Heart right ventricle (tissue), 16 donors: ENCODE measurements at regions not wholly inside any gene's neighbourhood (a gene's known extent, or its start where the extent isn't known, plus 50 kb on each side); places are given as distances from the start of the nearest gene placed in this dataset.

Experiments
- ATAC-seq, 8 donors: fragments of 200-7000 bp; cut with Tn5 transposase; one replicate each; pipeline ENCODE4 v1.9.1; 2020; ENCODE audit warnings: mild to moderate bottlenecking in 8 of 8, moderate library complexity in 8 of 8, moderate number of reproducible peaks in 1 of 8
- DNase-seq, 2 donors: peaks; one replicate each; pipeline ENCODE4 v3.0.0-alpha.2; 2020
- H3K27ac ChIP-seq, 10 donors: fragments of 200-600 bp; sonication (generic) in 2 of 10; one replicate each; pipeline versions ENCODE4 v1.5.0 to v1.8.0; 2020 to 2022; ENCODE audit warnings: mild to moderate bottlenecking in 3 of 10
- H3K27me3 ChIP-seq, 7 donors: fragments of 200-600 bp; one replicate each; pipeline ENCODE4 v1.8.0; 2021 to 2022; ENCODE audit warnings: mild to moderate bottlenecking in 2 of 7
- H3K36me3 ChIP-seq, 9 donors: fragments of 200-600 bp; sonication (generic) in 1 of 9; one replicate each; pipeline versions ENCODE4 v1.5.0 to v1.8.0; 2020 to 2022; ENCODE audit warnings: mild to moderate bottlenecking in 2 of 9
- H3K4me1 ChIP-seq, 9 donors: fragments of 200-600 bp; sonication (generic) in 1 of 9; one replicate each; pipeline versions ENCODE4 v1.5.0 to v1.8.0; 2020 to 2022; ENCODE audit warnings: mild to moderate bottlenecking in 4 of 9
- H3K4me3 ChIP-seq, 10 donors: fragments of 200-600 bp; sonication (generic) in 2 of 10; one replicate each; pipeline versions ENCODE4 v1.5.0 to v1.8.0; 2020 to 2022; ENCODE audit warnings: mild to moderate bottlenecking in 7 of 10, moderate library complexity in 2 of 10
- H3K9me3 ChIP-seq, 11 donors: fragments of 200-600 bp in 10 of 11; sonication (generic) in 2 of 11; one replicate each; pipeline versions ENCODE4 v1.5.0 to v1.8.0; 2013 to 2022; ENCODE audit warnings: mild to moderate bottlenecking in 2 of 11, control low read depth in 1 of 11, moderate library complexity in 1 of 11
- WGBS, 2 donors: extraction: QIAGEN DNeasy Blood & Tissue Kit; methylation state at CpG; one replicate each; pipeline ENCODE4 v1.1.7; 2013; ENCODE audit warnings: inconsistent platforms in 1 of 2; 5-methylcytosine and 5-hydroxymethylcytosine counted together
- intact Hi-C, 10 donors: fragments of 100-400 bp; cut with DNase I; formaldehyde crosslinking; loops; one replicate each; pipeline versions ENCODE4 v1.11.1 to v1.14.2; 2022
- TF ChIP-seq, protein P1 (sequence below), 9 donors: fragments of 200-600 bp; sonication (generic) in 2 of 9; IDR thresholded peaks; one replicate each; pipeline versions ENCODE4 v1.5.0 to v1.8.0; 2021 to 2022; ENCODE audit warnings: antibody characterized with exemption in 9 of 9, mild to moderate bottlenecking in 5 of 9, moderate library complexity in 1 of 9
- donor health status: Arrhythmogenic right ventricular cardiomyopathy.
- donor health status: ischemic (EF 13 %, LVEDD 7.1; RV severe dilation, severe dysfunction).
- donor health status: healthy with polysubstance abuse.
- donor health status: DM: no; HTN: yes; CAD: no.
- donor health status: DM: no; HTN: no; CAD: no.
- donor health status: ischemic (EF 25% LVEDD 6.9; RV normal size, moderate dysfunction).
- donor health status: ischemic (EF 25% LVEDD 5.7; RV mildly dilated, moderate dysfunction).
- donor health status: healthy.
- donor health status: DM: yes; HTN: yes; CAD: no.
- donor health status: Ischemic cardiomyopathy.
- donor health status: ischemic (EF 35%, LVEDD 5.7; RV mildly dilated, moderate dysfunction).
- donor health status: nonischemic (EF 11% LVEDD 7.7; RV severe dilation, severe dysfunction).
- donor health status: DM: yes; HTN: yes; CAD: no.
- donor health status: PGD.
- donor health status: ischemic (EF 29% LVEDD 5.4; RV normal size, mild dysfunction).
- donor health status: nonischemic (EF 23%, LVEDD 6.1; RV moderate dilation, normal function).

DNA sequence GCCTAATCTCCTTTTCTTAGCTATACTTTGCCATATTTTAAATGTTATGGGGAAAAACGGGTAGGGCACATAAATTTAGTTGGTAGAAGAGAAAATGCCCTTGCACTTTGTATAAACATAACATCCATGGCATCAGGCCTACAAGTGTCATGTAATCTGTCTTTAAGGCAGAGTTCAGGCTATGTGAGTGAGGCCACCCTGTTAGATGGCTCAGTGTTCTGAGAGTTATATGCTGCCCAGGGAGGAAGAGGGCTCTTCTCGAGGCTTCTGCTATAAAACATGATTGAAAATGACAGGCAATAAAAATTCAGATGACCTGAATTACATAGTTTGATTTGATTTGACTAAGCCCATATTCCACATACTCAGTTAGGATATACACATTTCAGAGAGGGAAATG is 553.6 kb upstream of the MAP3K7 start:
- Histone ChIP-seq H3K9me3 (no peaks in the 10 kb centered on the region), H3K27me3 (no peaks in the 10 kb centered on the region), H3K4me1 (peaks cover 0 to 6% (median 0%) of the 10 kb centered on the region in 9 donors), H3K27ac (no peak overlapping the region), H3K4me3 (no peak overlapping the region), H3K36me3 (no peaks in the 10 kb centered on the region)
- intact Hi-C loops, result no loop called here
- DNase-seq (no peak), ATAC-seq (no peak)
- WGBS, 2 donors, result 45 to 51% methylated on average over 2 of the region's 2 CpGs
- TF ChIP-seq, protein P1, sequence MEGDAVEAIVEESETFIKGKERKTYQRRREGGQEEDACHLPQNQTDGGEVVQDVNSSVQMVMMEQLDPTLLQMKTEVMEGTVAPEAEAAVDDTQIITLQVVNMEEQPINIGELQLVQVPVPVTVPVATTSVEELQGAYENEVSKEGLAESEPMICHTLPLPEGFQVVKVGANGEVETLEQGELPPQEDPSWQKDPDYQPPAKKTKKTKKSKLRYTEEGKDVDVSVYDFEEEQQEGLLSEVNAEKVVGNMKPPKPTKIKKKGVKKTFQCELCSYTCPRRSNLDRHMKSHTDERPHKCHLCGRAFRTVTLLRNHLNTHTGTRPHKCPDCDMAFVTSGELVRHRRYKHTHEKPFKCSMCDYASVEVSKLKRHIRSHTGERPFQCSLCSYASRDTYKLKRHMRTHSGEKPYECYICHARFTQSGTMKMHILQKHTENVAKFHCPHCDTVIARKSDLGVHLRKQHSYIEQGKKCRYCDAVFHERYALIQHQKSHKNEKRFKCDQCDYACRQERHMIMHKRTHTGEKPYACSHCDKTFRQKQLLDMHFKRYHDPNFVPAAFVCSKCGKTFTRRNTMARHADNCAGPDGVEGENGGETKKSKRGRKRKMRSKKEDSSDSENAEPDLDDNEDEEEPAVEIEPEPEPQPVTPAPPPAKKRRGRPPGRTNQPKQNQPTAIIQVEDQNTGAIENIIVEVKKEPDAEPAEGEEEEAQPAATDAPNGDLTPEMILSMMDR (IDR thresholded peaks at IDR 0.05), result no peak

- no peak for DNase-seq
- no peak for ATAC-seq
- WGBS, 2 donors, result 81 to 82% methylated on average over 2 of the region's 2 CpGs
- intact Hi-C loops, result no loop called here
- H3K9me3 ChIP-seq, result no peaks in the 10 kb centered on the region
- no peak overlapping the region for H3K4me3 ChIP-seq
- no peaks in the 10 kb centered on the region for H3K36me3 ChIP-seq
- no peak overlapping the region for H3K27ac ChIP-seq
- H3K4me1 ChIP-seq, result peaks cover 0 to 6% (median 0%) of the 10 kb centered on the region in 9 donors
- TF ChIP-seq, protein P1 (IDR thresholded peaks at IDR 0.05), result no peak
- H3K27me3 ChIP-seq, result no peaks in the 10 kb centered on the region
These were observed 550.4 kb upstream of the MAP3K7 start for GRCh38 chr6:91137286-91137685.

DNA sequence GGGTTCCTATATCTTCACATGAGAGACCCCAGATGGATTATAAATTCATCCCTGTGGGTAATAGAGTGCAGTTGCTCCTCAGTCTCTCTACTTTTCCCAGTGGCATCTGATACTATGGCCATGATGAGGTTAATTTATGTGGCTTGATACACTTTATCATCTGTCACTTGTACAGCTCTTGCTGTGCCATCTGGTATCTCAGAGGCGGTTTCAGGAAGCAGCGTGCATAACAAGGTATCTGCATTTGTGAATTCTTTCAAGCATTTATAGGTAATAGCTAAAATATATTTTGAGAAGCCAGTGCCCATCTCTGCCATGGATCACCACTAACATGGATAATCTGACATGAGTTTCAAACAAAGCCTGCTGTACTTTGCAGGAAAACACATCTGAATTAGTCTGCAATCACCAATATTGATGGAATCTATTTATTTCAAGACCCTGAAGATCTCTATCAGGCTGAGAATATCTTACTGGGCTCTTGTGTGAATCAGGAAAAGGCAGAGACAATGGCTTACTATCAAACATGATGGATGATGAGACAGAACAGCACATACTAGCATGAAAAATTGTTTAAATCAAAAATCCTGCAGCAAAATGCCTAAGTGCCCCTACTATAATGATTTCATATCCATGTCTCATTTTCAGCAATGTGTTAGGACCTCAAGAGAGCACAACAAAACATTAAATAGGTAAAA is 548.7 kb upstream of the MAP3K7 start:
- Histone ChIP-seq H3K4me3 (no peak overlapping the region), H3K9me3 (peaks cover 0 to 4% (median 0%) of the 10 kb centered on the region in 11 donors), H3K4me1 (peaks cover 0 to 6% (median 0%) of the 10 kb centered on the region in 9 donors), H3K36me3 (no peaks in the 10 kb centered on the region), H3K27ac (no peak overlapping the region), H3K27me3 (no peaks in the 10 kb centered on the region)
- TF ChIP-seq, protein P1 (IDR thresholded peaks at IDR 0.05), result no peak
- intact Hi-C loops, result no loop called here
- DNase-seq (no peak), ATAC-seq (no peak)
- 78 to 83% methylated on average over 2 of the region's 2 CpGs for WGBS, 2 donors

GRCh38 chr6:91132461-91132860 is 545.6 kb upstream of the MAP3K7 start:
- H3K4me1 ChIP-seq, result no peaks in the 10 kb centered on the region
- no peak overlapping the region for H3K27ac ChIP-seq
- TF ChIP-seq, protein P1 (IDR thresholded peaks at IDR 0.05), result no peak
- no peak for DNase-seq
- WGBS, 2 donors, result 62 to 84% methylated on average over 3 of the region's 3 CpGs
- H3K9me3 ChIP-seq, result peaks cover 0 to 4% (median 0%) of the 10 kb centered on the region in 11 donors
- H3K27me3 ChIP-seq, result no peaks in the 10 kb centered on the region
- H3K4me3 ChIP-seq, result no peak overlapping the region
- H3K36me3 ChIP-seq, result no peaks in the 10 kb centered on the region
- intact Hi-C loops, result no loop called here
- no peak for ATAC-seq
